GM21723 (cell line): ENCODE measurements at regions not wholly inside any gene's neighbourhood (a gene's known extent, or its start where the extent isn't known, plus 50 kb on each side); places are given as distances from the start of the nearest gene placed in this dataset.

Source experiments
- ATAC-seq: cut with Tn5 transposase; IDR thresholded peaks from one replicate; pipeline ENCODE4 v1.9.1; 2021; ENCODE audit warnings: mild to moderate bottlenecking, moderate library complexity; ENCODE audit not compliant: unreplicated experiment

GRCh38 chr10:117905404-117905803, 141.3 kb downstream of the RAB11FIP2 start:
- ATAC-seq, result no peak

- no peak for ATAC-seq
These were observed 135.1 kb downstream of the RAB11FIP2 start for GRCh38 chr10:117911684-117912083.

- no peak for ATAC-seq
These were observed 132.4 kb downstream of the RAB11FIP2 start for GRCh38 chr10:117914334-117914733.

- no peak for ATAC-seq
These were observed 125.8 kb downstream of the RAB11FIP2 start for GRCh38 chr10:117920956-117921355.

- no peak for ATAC-seq
These were observed 125.3 kb downstream of the RAB11FIP2 start for GRCh38 chr10:117921421-117921820.

- no peak for ATAC-seq
These were observed 121.9 kb downstream of the RAB11FIP2 start for GRCh38 chr10:117924820-117925219.

GRCh38 chr10:117925369-117925768, 121.4 kb downstream of the RAB11FIP2 start:
- no peak for ATAC-seq

- no peak for ATAC-seq
These were observed 120.2 kb downstream of the RAB11FIP2 start for GRCh38 chr10:117926491-117926890.

- no peak for ATAC-seq
These were observed 119.4 kb downstream of the RAB11FIP2 start for GRCh38 chr10:117927332-117927731.

- no peak for ATAC-seq
These were observed 118.9 kb downstream of the RAB11FIP2 start for GRCh38 chr10:117927871-117928270.

GRCh38 chr10:117928281-117928680, 118.5 kb downstream of the RAB11FIP2 start:
- ATAC-seq, result no peak

GRCh38 chr10:117928741-117929140, 118.0 kb downstream of the RAB11FIP2 start:
- ATAC-seq, result no peak

- ATAC-seq, result no peak
These were observed 117.2 kb downstream of the RAB11FIP2 start for GRCh38 chr10:117929327-117930067.

- ATAC-seq, result no peak
These were observed 115.7 kb downstream of the RAB11FIP2 start for GRCh38 chr10:117931078-117931477.

GRCh38 chr10:117933036-117933435, 113.7 kb downstream of the RAB11FIP2 start:
- ATAC-seq, result no peak

- no peak for ATAC-seq
These were observed 112.3 kb downstream of the RAB11FIP2 start for GRCh38 chr10:117934477-117934876.

GRCh38 chr10:117936141-117936540, 110.6 kb downstream of the RAB11FIP2 start:
- ATAC-seq, result no peak

GRCh38 chr10:117936566-117936965, 110.2 kb downstream of the RAB11FIP2 start:
- no peak for ATAC-seq

GRCh38 chr10:117936976-117937375, 109.8 kb downstream of the RAB11FIP2 start:
- ATAC-seq, result no peak

- ATAC-seq, result no peak
These were observed 108.6 kb downstream of the RAB11FIP2 start for GRCh38 chr10:117938104-117938503.

GRCh38 chr10:117942226-117942625, 104.5 kb downstream of the RAB11FIP2 start:
- no peak for ATAC-seq

GRCh38 chr10:117944676-117945447, 101.9 kb downstream of the RAB11FIP2 start:
- no peak for ATAC-seq
